ENCODE measurements at regions not wholly inside any gene's neighbourhood (a gene's known extent, or its start where the extent isn't known, plus 50 kb on each side); places are given as distances from the start of the nearest gene placed in this dataset.

GRCh38 chr22:49583886-49584505, 243.7 kb downstream of the BRD1 start:
- TF ChIP-seq, protein P1, sequence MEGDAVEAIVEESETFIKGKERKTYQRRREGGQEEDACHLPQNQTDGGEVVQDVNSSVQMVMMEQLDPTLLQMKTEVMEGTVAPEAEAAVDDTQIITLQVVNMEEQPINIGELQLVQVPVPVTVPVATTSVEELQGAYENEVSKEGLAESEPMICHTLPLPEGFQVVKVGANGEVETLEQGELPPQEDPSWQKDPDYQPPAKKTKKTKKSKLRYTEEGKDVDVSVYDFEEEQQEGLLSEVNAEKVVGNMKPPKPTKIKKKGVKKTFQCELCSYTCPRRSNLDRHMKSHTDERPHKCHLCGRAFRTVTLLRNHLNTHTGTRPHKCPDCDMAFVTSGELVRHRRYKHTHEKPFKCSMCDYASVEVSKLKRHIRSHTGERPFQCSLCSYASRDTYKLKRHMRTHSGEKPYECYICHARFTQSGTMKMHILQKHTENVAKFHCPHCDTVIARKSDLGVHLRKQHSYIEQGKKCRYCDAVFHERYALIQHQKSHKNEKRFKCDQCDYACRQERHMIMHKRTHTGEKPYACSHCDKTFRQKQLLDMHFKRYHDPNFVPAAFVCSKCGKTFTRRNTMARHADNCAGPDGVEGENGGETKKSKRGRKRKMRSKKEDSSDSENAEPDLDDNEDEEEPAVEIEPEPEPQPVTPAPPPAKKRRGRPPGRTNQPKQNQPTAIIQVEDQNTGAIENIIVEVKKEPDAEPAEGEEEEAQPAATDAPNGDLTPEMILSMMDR (IDR thresholded peaks at IDR 0.05), result no peak
- TF ChIP-seq POLR2A (IDR thresholded peaks at IDR 0.05), result no peak
